ENCODE measurements at regions not wholly inside any gene's neighbourhood (a gene's known extent, or its start where the extent isn't known, plus 50 kb on each side); places are given as distances from the start of the nearest gene placed in this dataset.
"Not testable (repeated sequence)": the region's sequence is repeated elsewhere in the genome, so short reads cannot be mapped to it uniquely, and the experiment has no call there.

DNA sequence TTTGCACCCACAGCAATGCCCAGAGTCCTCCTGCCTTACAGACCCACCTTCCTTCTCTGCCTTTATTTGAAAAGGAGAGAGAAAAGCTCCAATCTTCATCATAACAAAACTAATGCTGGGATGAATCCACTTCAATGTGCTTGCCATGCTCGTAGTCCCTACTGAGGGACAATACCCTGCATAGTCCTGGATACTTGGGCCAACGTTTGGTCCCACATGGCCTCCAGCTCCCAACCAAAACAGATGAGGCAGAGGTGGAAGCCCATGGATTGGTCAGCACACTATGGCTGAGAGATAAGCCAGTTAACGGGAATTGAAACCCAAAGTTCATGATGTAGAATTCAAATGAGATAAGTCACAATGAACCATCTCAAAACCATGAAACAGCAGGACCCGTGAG lies 115.8 kb downstream of the KBTBD2 start:
- TF ChIP-seq, protein P1, sequence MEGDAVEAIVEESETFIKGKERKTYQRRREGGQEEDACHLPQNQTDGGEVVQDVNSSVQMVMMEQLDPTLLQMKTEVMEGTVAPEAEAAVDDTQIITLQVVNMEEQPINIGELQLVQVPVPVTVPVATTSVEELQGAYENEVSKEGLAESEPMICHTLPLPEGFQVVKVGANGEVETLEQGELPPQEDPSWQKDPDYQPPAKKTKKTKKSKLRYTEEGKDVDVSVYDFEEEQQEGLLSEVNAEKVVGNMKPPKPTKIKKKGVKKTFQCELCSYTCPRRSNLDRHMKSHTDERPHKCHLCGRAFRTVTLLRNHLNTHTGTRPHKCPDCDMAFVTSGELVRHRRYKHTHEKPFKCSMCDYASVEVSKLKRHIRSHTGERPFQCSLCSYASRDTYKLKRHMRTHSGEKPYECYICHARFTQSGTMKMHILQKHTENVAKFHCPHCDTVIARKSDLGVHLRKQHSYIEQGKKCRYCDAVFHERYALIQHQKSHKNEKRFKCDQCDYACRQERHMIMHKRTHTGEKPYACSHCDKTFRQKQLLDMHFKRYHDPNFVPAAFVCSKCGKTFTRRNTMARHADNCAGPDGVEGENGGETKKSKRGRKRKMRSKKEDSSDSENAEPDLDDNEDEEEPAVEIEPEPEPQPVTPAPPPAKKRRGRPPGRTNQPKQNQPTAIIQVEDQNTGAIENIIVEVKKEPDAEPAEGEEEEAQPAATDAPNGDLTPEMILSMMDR (IDR thresholded peaks at IDR 0.05): not testable (repeated sequence)
- not testable (repeated sequence) for TF ChIP-seq ZFX (IDR thresholded peaks at IDR 0.05; ENCODE audit: borderline replicate concordance)

Measured in 22Rv1 (cell line).